ENCODE measurements at regions not wholly inside any gene's neighbourhood (a gene's known extent, or its start where the extent isn't known, plus 50 kb on each side); places are given as distances from the start of the nearest gene placed in this dataset.

- TF ChIP-seq, protein P1, sequence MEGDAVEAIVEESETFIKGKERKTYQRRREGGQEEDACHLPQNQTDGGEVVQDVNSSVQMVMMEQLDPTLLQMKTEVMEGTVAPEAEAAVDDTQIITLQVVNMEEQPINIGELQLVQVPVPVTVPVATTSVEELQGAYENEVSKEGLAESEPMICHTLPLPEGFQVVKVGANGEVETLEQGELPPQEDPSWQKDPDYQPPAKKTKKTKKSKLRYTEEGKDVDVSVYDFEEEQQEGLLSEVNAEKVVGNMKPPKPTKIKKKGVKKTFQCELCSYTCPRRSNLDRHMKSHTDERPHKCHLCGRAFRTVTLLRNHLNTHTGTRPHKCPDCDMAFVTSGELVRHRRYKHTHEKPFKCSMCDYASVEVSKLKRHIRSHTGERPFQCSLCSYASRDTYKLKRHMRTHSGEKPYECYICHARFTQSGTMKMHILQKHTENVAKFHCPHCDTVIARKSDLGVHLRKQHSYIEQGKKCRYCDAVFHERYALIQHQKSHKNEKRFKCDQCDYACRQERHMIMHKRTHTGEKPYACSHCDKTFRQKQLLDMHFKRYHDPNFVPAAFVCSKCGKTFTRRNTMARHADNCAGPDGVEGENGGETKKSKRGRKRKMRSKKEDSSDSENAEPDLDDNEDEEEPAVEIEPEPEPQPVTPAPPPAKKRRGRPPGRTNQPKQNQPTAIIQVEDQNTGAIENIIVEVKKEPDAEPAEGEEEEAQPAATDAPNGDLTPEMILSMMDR (conservative IDR thresholded peaks at IDR 0.05; ENCODE audit: low read length): no peak
- TF ChIP-seq EZH2phosphoT487 (IDR thresholded peaks at IDR 0.05; ENCODE audit: borderline replicate concordance): no peak
Measured at GRCh38 chr9:118529624-118530214, 825.5 kb downstream of the TLR4 start.
